MM.1S (cell line): ENCODE measurements at regions not wholly inside any gene's neighbourhood (a gene's known extent, or its start where the extent isn't known, plus 50 kb on each side); places are given as distances from the start of the nearest gene placed in this dataset.

Experiments
- CTCF ChIP-seq: fragments of 300-600 bp; sonication (generic); IDR thresholded peaks from 2 replicates; pipeline ENCODE4 v1.5.1; 2016; ENCODE audit warnings: antibody characterized with exemption, low read length, mixed read lengths
- EZH2 ChIP-seq: fragments of 300-600 bp; sonication (generic); optimal IDR thresholded peaks from 2 replicates; pipeline ENCODE3; 2017; ENCODE audit warnings: low read depth, mild to moderate bottlenecking, antibody characterized with exemption, low read length, mixed read lengths
- EZH2phosphoT487 ChIP-seq: fragments of 300-600 bp; sonication (generic); IDR thresholded peaks from 2 replicates; pipeline ENCODE4 v1.6.1; 2018; ENCODE audit warnings: antibody characterized with exemption, low read length

- TF ChIP-seq CTCF (no peak), EZH2 (no peak), EZH2phosphoT487 (no peak)
Measured at GRCh38 chr16:79850348-79850747, 249.8 kb upstream of the MAF start.
